Natural killer cell (primary cell): ENCODE measurements at regions not wholly inside any gene's neighbourhood (a gene's known extent, or its start where the extent isn't known, plus 50 kb on each side); places are given as distances from the start of the nearest gene placed in this dataset.

Experiments used
- ATAC-seq, 3 donors: fragments of 150-1000 bp in 2 of 3; fragments of 200-7000 bp in 1 of 3; cut with Tn5 transposase; 1 replicate in 1 of 3; 2 replicates in 2 of 3; pipeline ENCODE4 v1.10.0; 2021; ENCODE audit warnings: mild to moderate bottlenecking in 2 of 3, moderate library complexity in 2 of 3
- DNase-seq, 2 donors: peaks; one replicate each; pipeline versions ENCODE4 v3.0.0 to v3.0.0-alpha.2; 2013 to 2021; ENCODE audit warnings: mixed read lengths in 1 of 2
- H3K27ac ChIP-seq: one replicate; pipeline ENCODE4 v1.5.1; 2013; ENCODE audit warnings: mild to moderate bottlenecking, low read length
- H3K27me3 ChIP-seq: one replicate; pipeline ENCODE4 v1.6.1; 2013; ENCODE audit warnings: low read length; ENCODE audit not compliant: control insufficient read depth, insufficient read depth
- H3K36me3 ChIP-seq: one replicate; pipeline ENCODE4 v1.6.1; 2013; ENCODE audit warnings: low read length; ENCODE audit not compliant: control insufficient read depth, insufficient read depth
- H3K4me1 ChIP-seq: one replicate; pipeline ENCODE4 v1.6.1; 2013; ENCODE audit warnings: low read length; ENCODE audit not compliant: control insufficient read depth, insufficient read depth
- H3K4me3 ChIP-seq: one replicate; pipeline ENCODE4 v1.5.1; 2013; ENCODE audit warnings: low read length
- H3K9me3 ChIP-seq: one replicate; pipeline ENCODE4 v1.6.1; 2013; ENCODE audit warnings: low read length; ENCODE audit not compliant: control insufficient read depth, insufficient read depth
- H3K27ac Mint-ChIP-seq, 2 donors: one replicate each; pipeline ENCODE4 v1.8.0; 2022; ENCODE audit warnings: mild to moderate bottlenecking in 2 of 2, mixed read lengths in 2 of 2, moderate library complexity in 1 of 2
- H3K27me3 Mint-ChIP-seq, 2 donors: one replicate each; pipeline ENCODE4 v1.8.0; 2022; ENCODE audit warnings: low read depth in 2 of 2, mixed read lengths in 2 of 2
- H3K36me3 Mint-ChIP-seq: one replicate; pipeline ENCODE4 v1.8.0; 2022; ENCODE audit warnings: mixed read lengths
- H3K4me1 Mint-ChIP-seq, 2 donors: one replicate each; pipeline ENCODE4 v1.8.0; 2022; ENCODE audit warnings: mixed read lengths in 2 of 2
- H3K4me3 Mint-ChIP-seq: one replicate; pipeline ENCODE4 v1.8.0; 2022; ENCODE audit warnings: mild to moderate bottlenecking, moderate library complexity, mixed read lengths
- H3K9me3 Mint-ChIP-seq, 2 donors: one replicate each; pipeline ENCODE4 v1.8.0; 2022; ENCODE audit warnings: mixed read lengths in 2 of 2
- CTCF ChIP-seq: fragments of 200-600 bp; IDR thresholded peaks from one replicate; pipeline ENCODE4 v1.8.0; 2022; ENCODE audit warnings: antibody characterized with exemption
- WGBS: methylation state at CpG from one replicate; pipeline ENCODE4 v1.1.7; 2013; ENCODE audit warnings: missing lambda C conversion rate; ENCODE audit not compliant: insufficient coverage; 5-methylcytosine and 5-hydroxymethylcytosine counted together
- intact Hi-C: fragments of 100-400 bp; cut with micrococcal nuclease; formaldehyde crosslinking; loops from one replicate; pipeline ENCODE4 v1.14.2; 2022

- Mint-ChIP-seq H3K4me3 (no peak overlapping the region), H3K27ac (no peak overlapping the region), H3K27me3 (no peaks in the 10 kb centered on the region), H3K36me3 (no peaks in the 10 kb centered on the region), H3K4me1 (no peaks in the 10 kb centered on the region), H3K9me3 (peaks cover 0 to 4% of the 10 kb centered on the region in 2 donors)
- Histone ChIP-seq H3K27ac (no peak overlapping the region), H3K9me3 (no peaks in the 10 kb centered on the region), H3K4me3 (no peak overlapping the region), H3K27me3 (no peaks in the 10 kb centered on the region), H3K4me1 (no peaks in the 10 kb centered on the region), H3K36me3 (no peaks in the 10 kb centered on the region)
- ATAC-seq (no peak), DNase-seq (no peak)
- no peak for TF ChIP-seq CTCF
- 85% methylated on average over 2 of the region's 3 CpGs for WGBS
- intact Hi-C loops, result no loop called here
Measured at GRCh38 chr12:39003541-39004155, 98.3 kb upstream of the CPNE8 start.

- Mint-ChIP-seq H3K9me3 (peaks cover 0 to 4% of the 10 kb centered on the region in 2 donors), H3K4me3 (no peak overlapping the region), H3K27ac (no peak overlapping the region), H3K27me3 (no peaks in the 10 kb centered on the region), H3K36me3 (no peaks in the 10 kb centered on the region), H3K4me1 (no peaks in the 10 kb centered on the region)
- ATAC-seq (no peak), DNase-seq (no peak)
- no peak for TF ChIP-seq CTCF
- 86% methylated on average over 2 of the region's 3 CpGs for WGBS
- no peaks in the 10 kb centered on the region for H3K9me3 ChIP-seq
- H3K4me3 ChIP-seq, result no peak overlapping the region
- H3K36me3 ChIP-seq, result no peaks in the 10 kb centered on the region
- intact Hi-C loops, result no loop called here
- H3K27me3 ChIP-seq, result no peaks in the 10 kb centered on the region
- H3K4me1 ChIP-seq, result no peaks in the 10 kb centered on the region
- no peak overlapping the region for H3K27ac ChIP-seq
Measured at GRCh38 chr12:39000370-39000769, 95.0 kb upstream of the CPNE8 start.

DNA sequence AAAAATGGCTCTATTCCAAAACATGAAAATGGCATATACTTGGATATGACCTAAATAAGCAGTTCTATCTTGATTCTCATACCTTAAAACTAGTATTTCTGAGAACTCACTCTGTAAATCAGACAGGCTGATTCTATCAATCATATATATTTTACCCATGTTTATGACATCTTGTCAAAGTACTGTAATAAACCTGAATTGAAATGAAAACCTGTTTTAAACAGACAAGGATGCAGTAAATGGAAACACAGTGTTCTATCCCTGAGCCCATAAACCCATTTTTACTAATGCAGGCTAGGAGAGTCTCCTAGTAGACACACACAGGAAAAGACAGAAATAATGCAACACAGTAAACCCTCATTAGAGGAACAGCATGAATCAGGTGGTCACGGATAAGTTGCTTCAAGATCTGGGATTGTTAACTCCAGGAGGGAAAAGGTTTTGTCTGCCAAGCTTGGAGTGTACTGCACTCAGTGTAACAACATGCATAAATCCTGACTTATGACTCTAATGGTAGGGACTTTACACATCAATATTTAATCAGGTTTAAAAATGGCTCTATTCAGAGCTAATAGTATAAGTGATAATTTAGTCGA is 93.6 kb upstream of the CPNE8 start:
- Mint-ChIP-seq H3K36me3 (no peaks in the 10 kb centered on the region), H3K4me1 (no peaks in the 10 kb centered on the region), H3K9me3 (no peaks in the 10 kb centered on the region), H3K27ac (no peak overlapping the region), H3K27me3 (no peaks in the 10 kb centered on the region), H3K4me3 (no peak overlapping the region)
- Histone ChIP-seq H3K36me3 (no peaks in the 10 kb centered on the region), H3K27me3 (no peaks in the 10 kb centered on the region), H3K4me3 (no peak overlapping the region), H3K4me1 (no peaks in the 10 kb centered on the region), H3K9me3 (no peaks in the 10 kb centered on the region), H3K27ac (no peak overlapping the region)
- DNase-seq, result no peak
- intact Hi-C loops, result no loop called here
- no peak for ATAC-seq
- no peak for TF ChIP-seq CTCF
- 89% methylated on average over 1 of the region's 2 CpGs for WGBS

DNA sequence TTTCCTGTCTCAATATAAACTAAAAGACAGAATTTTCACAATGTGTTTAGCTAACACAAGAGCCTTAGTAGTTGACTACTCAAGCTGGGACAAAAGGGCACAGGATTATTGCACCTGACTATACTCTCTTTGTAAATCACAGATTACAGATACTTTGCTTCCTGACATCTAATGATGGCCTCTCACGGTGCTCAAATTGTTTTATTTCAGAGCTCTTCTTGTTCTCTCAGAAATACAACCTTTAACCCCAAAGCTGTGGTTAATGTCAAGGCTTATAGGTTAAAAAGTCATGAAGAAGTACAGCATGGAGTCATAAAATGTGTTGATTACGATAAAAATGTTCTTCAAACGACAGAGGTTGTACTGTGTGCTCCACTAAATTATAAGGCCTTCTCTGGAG is 89.9 kb upstream of the CPNE8 start:
- peaks cover 2 to 4% of the 10 kb centered on the region in 2 donors for H3K9me3 Mint-ChIP-seq
- Histone ChIP-seq H3K27me3 (no peaks in the 10 kb centered on the region), H3K27ac (no peak overlapping the region), H3K36me3 (no peaks in the 10 kb centered on the region), H3K4me3 (no peak overlapping the region), H3K9me3 (no peaks in the 10 kb centered on the region), H3K4me1 (no peaks in the 10 kb centered on the region)
- no peaks in the 10 kb centered on the region for H3K4me1 Mint-ChIP-seq
- no peaks in the 10 kb centered on the region for H3K27me3 Mint-ChIP-seq
- no peak overlapping the region for H3K27ac Mint-ChIP-seq
- no peak overlapping the region for H3K4me3 Mint-ChIP-seq
- no peaks in the 10 kb centered on the region for H3K36me3 Mint-ChIP-seq
- DNase-seq, result no peak
- no peak for TF ChIP-seq CTCF
- intact Hi-C loops, result no loop called here
- WGBS, result 51% methylated on average over 2 of the region's 3 CpGs
- ATAC-seq, result no peak
